Right lobe of liver (tissue), 6 donors: ENCODE measurements at regions not wholly inside any gene's neighbourhood (a gene's known extent, or its start where the extent isn't known, plus 50 kb on each side); places are given as distances from the start of the nearest gene placed in this dataset.

ENCODE experiments used
- ATAC-seq, 4 donors: fragments of 200-7000 bp; cut with Tn5 transposase; one replicate each; pipeline ENCODE4 v1.9.1; 2020; ENCODE audit warnings: mild to moderate bottlenecking in 4 of 4, moderate library complexity in 4 of 4
- DNase-seq, 3 donors: peaks; one replicate each; pipeline ENCODE4 v3.0.0-alpha.2; 2020
- H3K27ac ChIP-seq, 3 donors: fragments of 200-600 bp; one replicate each; pipeline ENCODE4 v1.8.0; 2022
- H3K27me3 ChIP-seq, 2 donors: fragments of 200-600 bp; one replicate each; pipeline ENCODE4 v1.8.0; 2022
- H3K36me3 ChIP-seq, 4 donors: fragments of 200-600 bp; sonication (generic) in 1 of 4; one replicate each; pipeline versions ENCODE4 v1.5.1 to v1.8.0; 2017 to 2022; ENCODE audit warnings: control low read depth in 1 of 4
- H3K4me1 ChIP-seq, 4 donors: fragments of 200-600 bp; sonication (generic) in 1 of 4; one replicate each; pipeline versions ENCODE4 v1.5.1 to v1.8.0; 2017 to 2022; ENCODE audit warnings: control low read depth in 1 of 4
- H3K4me3 ChIP-seq, 3 donors: fragments of 200-600 bp; one replicate each; pipeline ENCODE4 v1.8.0; 2022
- H3K9me3 ChIP-seq, 4 donors: fragments of 200-600 bp; sonication (generic) in 1 of 4; one replicate each; pipeline versions ENCODE4 v1.5.1 to v1.8.0; 2017 to 2022; ENCODE audit warnings: control low read depth in 1 of 4
- POLR2A ChIP-seq: fragments of 450-650 bp; IDR thresholded peaks from one replicate; pipeline ENCODE4 v1.6.1; 2017; ENCODE audit warnings: antibody characterized with exemption, mild to moderate bottlenecking
- WGBS: methylation state at CpG from one replicate; pipeline ENCODE4 v1.1.6; 2018; ENCODE audit warnings: low coverage, low lambda C conversion rate; ENCODE audit not compliant: insufficient coverage; ENCODE audit errors: missing lambda C conversion rate; 5-methylcytosine and 5-hydroxymethylcytosine counted together
- intact Hi-C, 2 donors: fragments of 100-400 bp; cut with DNase I; formaldehyde crosslinking; loops; one replicate each; pipeline versions ENCODE4 v1.11.2 to v1.14.1; 2022
- TF ChIP-seq, protein P1 (sequence below), 4 donors: fragments of 200-600 bp in 3 of 4; fragments of 450-650 bp in 1 of 4; IDR thresholded peaks; one replicate each; pipeline versions ENCODE4 v1.5.1 to v1.8.0; 2016 to 2022; ENCODE audit warnings: antibody characterized with exemption in 4 of 4, mild to moderate bottlenecking in 2 of 4
- donor health status: DM: no; HTN: yes; CAD: no.
- donor health status: DM: no; HTN: no; CAD: no.
- donor health status: DM: no; HTN: no; CAD: no.
- donor health status: DM: no; HTN: yes; CAD: no.
- donor health status: DM: no; HTN: yes; CAD: no.

GRCh38 chr7:42452356-42452755 lies 215.3 kb upstream of the GLI3 start:
- Histone ChIP-seq H3K4me3 (no peak overlapping the region), H3K4me1 (no peaks in the 10 kb centered on the region), H3K36me3 (no peaks in the 10 kb centered on the region), H3K9me3 (no peaks in the 10 kb centered on the region), H3K27ac (no peak overlapping the region), H3K27me3 (no peaks in the 10 kb centered on the region)
- ATAC-seq (no peak), DNase-seq (no peak)
- TF ChIP-seq, protein P1, sequence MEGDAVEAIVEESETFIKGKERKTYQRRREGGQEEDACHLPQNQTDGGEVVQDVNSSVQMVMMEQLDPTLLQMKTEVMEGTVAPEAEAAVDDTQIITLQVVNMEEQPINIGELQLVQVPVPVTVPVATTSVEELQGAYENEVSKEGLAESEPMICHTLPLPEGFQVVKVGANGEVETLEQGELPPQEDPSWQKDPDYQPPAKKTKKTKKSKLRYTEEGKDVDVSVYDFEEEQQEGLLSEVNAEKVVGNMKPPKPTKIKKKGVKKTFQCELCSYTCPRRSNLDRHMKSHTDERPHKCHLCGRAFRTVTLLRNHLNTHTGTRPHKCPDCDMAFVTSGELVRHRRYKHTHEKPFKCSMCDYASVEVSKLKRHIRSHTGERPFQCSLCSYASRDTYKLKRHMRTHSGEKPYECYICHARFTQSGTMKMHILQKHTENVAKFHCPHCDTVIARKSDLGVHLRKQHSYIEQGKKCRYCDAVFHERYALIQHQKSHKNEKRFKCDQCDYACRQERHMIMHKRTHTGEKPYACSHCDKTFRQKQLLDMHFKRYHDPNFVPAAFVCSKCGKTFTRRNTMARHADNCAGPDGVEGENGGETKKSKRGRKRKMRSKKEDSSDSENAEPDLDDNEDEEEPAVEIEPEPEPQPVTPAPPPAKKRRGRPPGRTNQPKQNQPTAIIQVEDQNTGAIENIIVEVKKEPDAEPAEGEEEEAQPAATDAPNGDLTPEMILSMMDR (IDR thresholded peaks at IDR 0.05) = no peak
- no peak for TF ChIP-seq POLR2A
- intact Hi-C loops = no loop called here
- 24% methylated on average over 4 of the region's 4 CpGs for WGBS

DNA sequence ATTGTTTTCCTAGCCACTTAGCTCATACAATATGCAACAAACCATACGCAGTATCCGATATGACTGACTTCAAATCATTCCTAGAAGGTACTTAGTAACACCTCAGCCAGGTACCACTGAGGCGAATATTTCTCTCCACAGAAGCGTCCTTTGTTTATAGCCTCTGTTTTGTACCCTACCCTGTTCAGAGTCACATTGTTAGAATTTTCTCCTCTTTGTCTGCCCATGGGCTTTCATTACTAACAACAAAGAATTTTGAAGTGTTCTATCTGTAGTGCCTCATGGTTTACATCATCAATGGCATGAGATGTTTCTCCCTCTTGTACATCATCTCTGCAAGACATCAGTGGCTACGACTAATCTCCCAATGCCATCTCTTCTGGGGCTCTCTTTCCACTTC lies 212.4 kb upstream of the GLI3 start:
- DNase-seq = no peak
- ATAC-seq = no peak
- intact Hi-C loops = no loop called here

GRCh38 chr7:42448901-42449300 lies 211.9 kb upstream of the GLI3 start:
- ATAC-seq = no peak
- Histone ChIP-seq H3K9me3 (no peaks in the 10 kb centered on the region), H3K27ac (no peak overlapping the region), H3K4me3 (no peak overlapping the region), H3K36me3 (no peaks in the 10 kb centered on the region), H3K4me1 (no peaks in the 10 kb centered on the region), H3K27me3 (no peaks in the 10 kb centered on the region)
- no peak for TF ChIP-seq POLR2A
- TF ChIP-seq, protein P1 (IDR thresholded peaks at IDR 0.05) = no peak
- intact Hi-C loops = no loop called here
- WGBS = 41% methylated on average over 1 of the region's 1 CpG
- DNase-seq = no peak

More for the DNA sequence above, 212.4 kb upstream of the GLI3 start:
- no peaks in the 10 kb centered on the region for H3K4me1 ChIP-seq
- no peaks in the 10 kb centered on the region for H3K36me3 ChIP-seq
- no peak overlapping the region for H3K4me3 ChIP-seq
- no peak overlapping the region for H3K27ac ChIP-seq
- no peaks in the 10 kb centered on the region for H3K27me3 ChIP-seq
- WGBS = 63% methylated on average over 5 of the region's 5 CpGs
- H3K9me3 ChIP-seq = no peaks in the 10 kb centered on the region
- TF ChIP-seq, protein P1 (IDR thresholded peaks at IDR 0.05) = no peak
- no peak for TF ChIP-seq POLR2A

- no peaks in the 10 kb centered on the region for H3K27me3 ChIP-seq
- TF ChIP-seq POLR2A = no peak
- TF ChIP-seq, protein P1 (IDR thresholded peaks at IDR 0.05) = no peak
- H3K4me3 ChIP-seq = no peak overlapping the region
- ATAC-seq (no peak), DNase-seq (no peak)
- no peak overlapping the region for H3K27ac ChIP-seq
- intact Hi-C loops = no loop called here
- H3K4me1 ChIP-seq = no peaks in the 10 kb centered on the region
- no peaks in the 10 kb centered on the region for H3K9me3 ChIP-seq
- H3K36me3 ChIP-seq = no peaks in the 10 kb centered on the region
Observed at GRCh38 chr7:42445691-42446090, 208.7 kb upstream of the GLI3 start.

- DNase-seq = no peak
- Histone ChIP-seq H3K9me3 (no peaks in the 10 kb centered on the region), H3K27ac (no peak overlapping the region), H3K36me3 (no peaks in the 10 kb centered on the region), H3K4me1 (no peaks in the 10 kb centered on the region), H3K27me3 (no peaks in the 10 kb centered on the region), H3K4me3 (no peak overlapping the region)
- WGBS = 74% methylated on average over 2 of the region's 5 CpGs
- no peak for ATAC-seq
- intact Hi-C loops = no loop called here
- TF ChIP-seq, protein P1 (IDR thresholded peaks at IDR 0.05) = no peak
- TF ChIP-seq POLR2A = no peak
Observed at GRCh38 chr7:42440951-42441350, 203.9 kb upstream of the GLI3 start.
